Karpas-422 (cell line): ENCODE measurements at regions not wholly inside any gene's neighbourhood (a gene's known extent, or its start where the extent isn't known, plus 50 kb on each side); places are given as distances from the start of the nearest gene placed in this dataset.

Source experiments
- DNase-seq: peaks from one replicate; pipeline ENCODE4 v3.0.0-alpha.2; 2015
- H2AFZ ChIP-seq: fragments of 200-600 bp; sonication (generic); 2 replicates; pipeline ENCODE4 v1.6.1; 2014; ENCODE audit warnings: antibody characterized with exemption, low read length, mixed read lengths
- H3K27ac ChIP-seq: fragments of 200-600 bp; sonication (generic); 2 replicates; pipeline ENCODE4 v1.5.1; 2014; ENCODE audit warnings: mild to moderate bottlenecking, low read length, moderate library complexity
- H3K27me3 ChIP-seq: fragments of 200-600 bp; sonication (generic); 2 replicates; pipeline ENCODE4 v1.6.1; 2014; ENCODE audit warnings: low read length, mixed read lengths
- H3K36me3 ChIP-seq: fragments of 200-600 bp; sonication (generic); 2 replicates; pipeline ENCODE4 v1.6.1; 2014; ENCODE audit warnings: low read length, mixed read lengths; ENCODE audit not compliant: insufficient read depth
- H3K4me1 ChIP-seq: fragments of 200-600 bp; sonication (generic); 2 replicates; pipeline ENCODE4 v1.6.1; 2014; ENCODE audit warnings: mild to moderate bottlenecking, low read length, mixed read lengths
- H3K4me2 ChIP-seq: fragments of 200-600 bp; sonication (generic); 2 replicates; pipeline ENCODE4 v1.6.1; 2014; ENCODE audit warnings: low read length, low read depth, mild to moderate bottlenecking; ENCODE audit not compliant: poor library complexity, severe bottlenecking
- H3K4me3 ChIP-seq: fragments of 200-600 bp; sonication (generic); 2 replicates; pipeline ENCODE4 v1.5.1; 2014; ENCODE audit warnings: mild to moderate bottlenecking, antibody characterized with exemption, low read length, mixed read lengths
- H3K79me2 ChIP-seq: fragments of 200-600 bp; sonication (generic); 2 replicates; pipeline ENCODE4 v1.6.1; 2014; ENCODE audit warnings: mild to moderate bottlenecking, low read length, mixed read lengths
- H3K9ac ChIP-seq: fragments of 200-600 bp; sonication (generic); 2 replicates; pipeline ENCODE4 v1.6.0; 2014; ENCODE audit warnings: low read length
- H3K9me2 ChIP-seq: fragments of 200-600 bp; sonication (generic), shearing (Covaris generic); replicated peaks from 2 replicates; pipeline ENCODE4 v1.6.0; 2014; ENCODE audit warnings: mild to moderate bottlenecking, low read length, moderate library complexity; ENCODE audit not compliant: insufficient read depth
- H3K9me3 ChIP-seq: fragments of 300-700, 200-600 bp; sonication (generic); 2 replicates; pipeline ENCODE4 v1.6.1; 2014; ENCODE audit warnings: low read length, mixed read lengths
- H4K20me1 ChIP-seq: fragments of 200-600 bp; sonication (generic); 2 replicates; pipeline ENCODE4 v1.6.1; 2014; ENCODE audit warnings: mild to moderate bottlenecking, antibody characterized with exemption, low read length, low read depth; ENCODE audit not compliant: insufficient read depth

DNA sequence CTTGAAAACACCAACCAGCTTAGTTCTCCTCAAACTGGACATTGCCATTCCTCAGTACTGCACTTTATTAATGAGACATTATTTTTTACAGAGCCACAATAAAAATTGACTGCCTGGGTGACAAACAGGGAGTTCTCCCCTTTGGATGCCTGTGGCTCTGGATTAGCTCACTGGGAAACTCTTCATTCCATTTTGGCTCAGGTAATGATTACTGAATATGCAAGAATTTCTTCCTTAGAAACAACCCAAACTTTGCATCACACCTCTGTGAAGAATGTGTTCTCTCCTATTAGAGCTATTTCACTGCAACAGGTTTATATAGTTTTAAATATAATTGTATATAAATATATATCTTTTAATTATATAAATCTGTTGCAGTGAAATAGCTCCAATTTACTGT lies 2065.8 kb downstream of the ARAP2 start:
- no peaks in the 10 kb centered on the region for H3K9me2 ChIP-seq
- no peak overlapping the region for H3K4me3 ChIP-seq
- H2AFZ ChIP-seq: no peak overlapping the region
- no peaks in the 10 kb centered on the region for H4K20me1 ChIP-seq
- no peak overlapping the region for H3K9ac ChIP-seq
- H3K4me2 ChIP-seq: no peak overlapping the region
- H3K27ac ChIP-seq: no peak overlapping the region
- no peaks in the 10 kb centered on the region for H3K79me2 ChIP-seq
- H3K36me3 ChIP-seq: no peaks in the 10 kb centered on the region
- peaks cover 36% of the 10 kb centered on the region for H3K9me3 ChIP-seq
- DNase-seq: no peak
- no peaks in the 10 kb centered on the region for H3K4me1 ChIP-seq
- no peaks in the 10 kb centered on the region for H3K27me3 ChIP-seq

DNA sequence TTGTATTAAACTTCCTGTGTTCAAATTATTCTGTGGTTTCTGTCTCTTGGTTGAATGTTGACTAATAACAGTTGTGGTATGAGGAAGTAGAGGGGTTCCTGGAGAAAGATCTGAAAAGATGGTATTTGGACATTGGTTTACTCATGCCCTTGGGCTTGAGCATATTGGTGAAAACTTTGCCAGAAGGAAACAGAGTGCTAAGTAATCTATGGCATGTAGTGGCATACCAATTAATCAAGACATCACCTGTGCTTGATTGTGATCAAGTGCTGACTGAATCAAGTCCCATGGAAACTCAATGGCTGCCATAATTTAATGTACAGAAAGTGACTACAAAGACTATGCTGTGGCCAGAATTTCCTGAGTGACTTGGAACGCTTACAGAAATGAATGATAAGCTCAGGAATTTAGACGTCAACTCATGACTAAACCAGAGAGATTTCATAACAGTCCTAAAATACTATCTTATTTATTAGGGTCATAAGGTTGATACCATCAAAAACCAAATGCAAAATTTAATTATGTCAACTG lies 2062.9 kb downstream of the ARAP2 start:
- no peak overlapping the region for H2AFZ ChIP-seq
- no peak overlapping the region for H3K4me3 ChIP-seq
- H4K20me1 ChIP-seq: no peaks in the 10 kb centered on the region
- H3K79me2 ChIP-seq: no peaks in the 10 kb centered on the region
- no peaks in the 10 kb centered on the region for H3K4me1 ChIP-seq
- H3K9ac ChIP-seq: no peak overlapping the region
- no peak for DNase-seq
- H3K27ac ChIP-seq: no peak overlapping the region
- no peaks in the 10 kb centered on the region for H3K27me3 ChIP-seq
- no peak overlapping the region for H3K4me2 ChIP-seq
- no peaks in the 10 kb centered on the region for H3K36me3 ChIP-seq
- no peaks in the 10 kb centered on the region for H3K9me2 ChIP-seq
- H3K9me3 ChIP-seq: peaks cover 38% of the 10 kb centered on the region

DNA sequence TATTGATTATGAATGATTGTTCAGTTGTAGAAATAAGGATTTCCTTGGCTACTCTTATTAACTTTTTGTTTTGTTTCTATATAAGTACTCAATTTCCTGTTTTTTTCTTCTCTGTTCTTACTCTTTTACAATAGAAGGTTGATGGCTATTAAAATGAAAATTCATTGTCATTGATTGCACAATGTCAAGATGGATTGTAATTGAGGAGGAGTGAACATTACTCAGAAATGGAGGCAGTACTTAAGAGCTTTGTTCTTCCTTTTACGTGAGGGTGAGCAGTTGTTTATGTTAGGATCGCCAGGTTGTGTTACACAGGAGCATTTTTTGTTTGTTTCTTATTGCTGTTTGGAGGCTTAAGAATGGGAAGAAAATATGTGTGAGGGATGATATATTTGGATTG lies 2062.4 kb downstream of the ARAP2 start:
- H3K9ac ChIP-seq: no peak overlapping the region
- DNase-seq: no peak
- H3K4me1 ChIP-seq: no peaks in the 10 kb centered on the region
- H3K4me2 ChIP-seq: no peak overlapping the region
- H3K36me3 ChIP-seq: no peaks in the 10 kb centered on the region
- H3K27me3 ChIP-seq: no peaks in the 10 kb centered on the region
- no peak overlapping the region for H3K27ac ChIP-seq
- H3K9me3 ChIP-seq: peaks cover 38% of the 10 kb centered on the region
- no peaks in the 10 kb centered on the region for H4K20me1 ChIP-seq
- no peaks in the 10 kb centered on the region for H3K79me2 ChIP-seq
- no peaks in the 10 kb centered on the region for H3K9me2 ChIP-seq
- no peak overlapping the region for H2AFZ ChIP-seq
- H3K4me3 ChIP-seq: no peak overlapping the region

DNA sequence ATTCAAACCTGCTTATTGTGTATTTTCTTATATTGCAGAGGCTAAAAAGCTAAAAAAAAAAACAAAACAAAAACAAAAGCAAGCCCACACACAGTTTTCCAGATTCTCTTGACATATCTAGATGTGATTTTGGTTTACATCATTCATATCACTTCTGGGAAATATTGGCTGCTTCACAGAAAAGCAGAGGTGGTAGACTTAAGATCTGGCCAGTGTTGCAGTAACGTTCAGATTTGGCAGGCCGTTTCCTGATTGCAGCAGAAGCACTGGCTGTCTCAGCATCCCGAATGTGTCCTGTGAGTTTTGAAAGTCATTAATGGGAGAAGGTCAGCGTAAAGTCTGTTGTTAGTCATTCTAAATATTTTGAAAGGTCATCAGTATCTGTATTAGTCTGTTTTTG lies 2062.0 kb downstream of the ARAP2 start:
- DNase-seq: no peak
- Histone ChIP-seq H3K4me2 (no peak overlapping the region), H3K9me2 (no peaks in the 10 kb centered on the region), H4K20me1 (no peaks in the 10 kb centered on the region), H3K9me3 (peaks cover 42% of the 10 kb centered on the region), H3K9ac (no peak overlapping the region), H3K36me3 (no peaks in the 10 kb centered on the region), H3K4me1 (no peaks in the 10 kb centered on the region), H3K27ac (no peak overlapping the region), H2AFZ (no peak overlapping the region), H3K4me3 (no peak overlapping the region), H3K27me3 (no peaks in the 10 kb centered on the region), H3K79me2 (no peaks in the 10 kb centered on the region)

DNA sequence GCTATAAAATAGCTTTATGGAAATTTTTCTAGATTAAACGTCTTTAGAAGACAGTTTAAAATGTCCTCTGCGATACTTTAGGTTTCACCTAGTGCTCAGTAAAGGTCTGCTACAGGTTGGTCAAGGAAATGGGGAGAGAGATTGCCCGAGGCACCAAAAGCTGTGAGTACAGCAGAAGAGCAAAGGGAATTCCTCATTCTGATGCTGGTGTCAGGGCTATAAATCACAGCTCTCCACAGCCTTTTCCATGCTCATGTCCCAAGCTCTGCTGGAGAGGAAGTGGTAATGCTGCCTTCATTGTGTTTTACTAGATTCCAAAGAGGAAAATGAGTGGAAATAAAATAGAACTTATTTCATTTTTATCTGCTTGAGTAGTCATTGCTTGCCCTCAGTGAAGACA lies 2060.4 kb downstream of the ARAP2 start:
- Histone ChIP-seq H3K9me3 (peaks cover 45% of the 10 kb centered on the region), H3K36me3 (no peaks in the 10 kb centered on the region)
- DNase-seq: no peak

DNA sequence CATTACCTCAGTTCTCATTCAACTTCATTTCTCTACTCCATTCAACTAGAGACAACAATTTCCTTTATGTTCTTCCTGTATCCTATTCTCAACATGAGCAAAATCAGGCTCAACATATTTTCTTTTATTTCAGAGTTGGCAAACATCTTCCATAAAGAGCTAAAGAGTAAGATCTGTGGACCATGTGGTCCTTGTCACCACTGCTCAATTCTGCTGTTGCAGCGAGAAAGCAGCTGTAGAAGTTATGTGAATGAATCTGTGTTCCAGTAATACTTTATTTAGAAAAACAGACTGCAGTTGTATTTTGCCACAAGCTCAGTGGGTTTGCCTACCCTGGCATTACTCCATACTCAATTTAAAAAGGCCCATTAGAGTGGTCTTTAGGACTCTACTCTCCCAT lies 2057.3 kb downstream of the ARAP2 start:
- H3K36me3 ChIP-seq: no peaks in the 10 kb centered on the region
- no peak overlapping the region for H3K4me3 ChIP-seq
- no peaks in the 10 kb centered on the region for H3K4me1 ChIP-seq
- no peaks in the 10 kb centered on the region for H3K9me2 ChIP-seq
- H3K9ac ChIP-seq: no peak overlapping the region
- no peak overlapping the region for H3K27ac ChIP-seq
- H3K27me3 ChIP-seq: no peaks in the 10 kb centered on the region
- H2AFZ ChIP-seq: no peak overlapping the region
- H3K4me2 ChIP-seq: no peak overlapping the region
- no peak for DNase-seq
- H4K20me1 ChIP-seq: no peaks in the 10 kb centered on the region
- peaks cover 39% of the 10 kb centered on the region for H3K9me3 ChIP-seq
- H3K79me2 ChIP-seq: no peaks in the 10 kb centered on the region

More for the DNA sequence above, 2060.4 kb downstream of the ARAP2 start:
- Histone ChIP-seq H4K20me1 (no peaks in the 10 kb centered on the region), H3K4me1 (no peaks in the 10 kb centered on the region), H3K9ac (no peak overlapping the region), H3K4me2 (no peak overlapping the region), H2AFZ (no peak overlapping the region), H3K9me2 (no peaks in the 10 kb centered on the region), H3K4me3 (no peak overlapping the region), H3K79me2 (no peaks in the 10 kb centered on the region), H3K27ac (no peak overlapping the region), H3K27me3 (no peaks in the 10 kb centered on the region)

DNA sequence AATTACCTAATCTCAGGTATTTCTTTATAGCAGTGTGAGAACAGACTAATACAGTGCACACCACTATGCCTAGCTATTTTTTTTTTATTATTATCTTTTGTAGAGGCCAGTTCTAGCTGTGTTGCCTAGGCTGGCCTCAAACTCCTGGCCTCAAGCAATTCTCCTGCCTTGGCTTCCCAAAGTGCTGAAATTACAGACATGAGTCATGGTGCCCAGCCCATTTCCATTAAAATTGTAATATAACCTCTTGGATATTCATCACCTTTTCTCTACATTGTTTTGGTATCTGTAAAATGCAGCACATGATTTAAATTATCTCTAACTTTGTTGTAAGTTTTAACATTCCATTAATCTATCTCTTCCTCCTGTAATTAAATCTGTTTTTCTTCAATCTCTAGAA lies 2052.9 kb downstream of the ARAP2 start:
- H3K27me3 ChIP-seq: no peaks in the 10 kb centered on the region
- no peaks in the 10 kb centered on the region for H3K36me3 ChIP-seq
- no peak overlapping the region for H2AFZ ChIP-seq
- H3K79me2 ChIP-seq: no peaks in the 10 kb centered on the region
- no peak overlapping the region for H3K27ac ChIP-seq
- DNase-seq: no peak
- no peaks in the 10 kb centered on the region for H4K20me1 ChIP-seq
- peaks cover 25% of the 10 kb centered on the region for H3K9me3 ChIP-seq
- H3K4me2 ChIP-seq: no peak overlapping the region
- H3K9me2 ChIP-seq: no peaks in the 10 kb centered on the region
- H3K9ac ChIP-seq: no peak overlapping the region
- H3K4me1 ChIP-seq: no peaks in the 10 kb centered on the region
- no peak overlapping the region for H3K4me3 ChIP-seq

DNA sequence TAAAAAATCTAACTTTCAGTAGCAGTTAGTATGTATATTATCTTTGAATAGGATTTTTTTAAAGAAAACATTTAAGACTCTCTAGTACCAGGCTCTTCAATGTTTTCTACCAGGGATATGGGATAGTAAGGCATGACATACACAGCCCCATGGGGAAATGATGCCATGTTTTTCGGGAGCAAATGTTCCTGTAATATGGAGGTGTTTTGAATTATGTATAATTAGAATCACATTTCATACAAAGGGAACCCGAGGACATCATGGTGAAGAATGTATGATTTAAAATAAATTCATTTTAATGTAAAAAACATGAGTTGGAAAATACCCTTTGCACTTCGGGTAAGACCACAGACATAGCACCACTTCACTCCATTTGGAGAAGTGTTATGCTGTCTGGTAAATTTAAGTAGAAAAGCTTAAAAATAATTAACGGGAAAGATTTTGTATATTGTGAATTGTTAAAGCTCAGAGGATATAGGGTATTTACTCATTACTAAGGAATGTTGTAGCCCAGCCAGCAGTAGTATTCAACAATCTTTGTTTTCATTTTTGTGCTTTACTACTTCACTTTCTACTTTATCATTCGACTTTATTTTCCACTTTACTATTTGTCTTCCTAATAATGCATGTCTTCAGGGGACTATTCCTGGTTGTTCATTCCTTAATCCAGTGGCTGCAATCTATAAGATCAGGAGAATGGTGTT lies 2050.7 kb downstream of the ARAP2 start:
- H3K9me2 ChIP-seq: no peaks in the 10 kb centered on the region
- H3K9ac ChIP-seq: no peak overlapping the region
- DNase-seq: no peak
- no peaks in the 10 kb centered on the region for H3K4me1 ChIP-seq
- H3K27ac ChIP-seq: no peak overlapping the region
- H3K4me3 ChIP-seq: no peak overlapping the region
- H3K79me2 ChIP-seq: no peaks in the 10 kb centered on the region
- no peaks in the 10 kb centered on the region for H4K20me1 ChIP-seq
- peaks cover 12% of the 10 kb centered on the region for H3K9me3 ChIP-seq
- H3K27me3 ChIP-seq: no peaks in the 10 kb centered on the region
- no peaks in the 10 kb centered on the region for H3K36me3 ChIP-seq
- no peak overlapping the region for H3K4me2 ChIP-seq
- no peak overlapping the region for H2AFZ ChIP-seq
